ENCODE measurements at regions not wholly inside any gene's neighbourhood (a gene's known extent, or its start where the extent isn't known, plus 50 kb on each side); places are given as distances from the start of the nearest gene placed in this dataset.
A peak's percentile ranks its signal among the peaks of the same experiment; 100 is the strongest.

- Histone ChIP-seq H3K4me3 (ENCODE audit: low read depth, low read length, poor library complexity, severe bottlenecking) (no peak overlapping the region), H3K27me3 (replicated peaks; ENCODE audit: insufficient read depth, low read depth, low read length, poor library complexity) (no peaks in the 10 kb centered on the region), H3K27ac (ENCODE audit: low read depth, low read length, poor library complexity, severe bottlenecking) (no peak overlapping the region), H3K4me1 (ENCODE audit: insufficient read depth, low read length, poor library complexity, severe bottlenecking) (peaks cover 19% of the 10 kb centered on the region), H3K9me3 (ENCODE audit: low read depth, low read length, poor library complexity, severe bottlenecking) (no peaks in the 10 kb centered on the region), H3K36me3 (ENCODE audit: insufficient read depth, low read length, poor library complexity, severe bottlenecking) (no peaks in the 10 kb centered on the region)
- CTCF ChIA-PET = no interaction called here
- TF ChIP-seq CTCF (conservative IDR thresholded peaks at IDR 0.05; ENCODE audit: low read depth, low read length) = no peak
- no peak for TF ChIP-seq EZH2 (IDR thresholded peaks at IDR 0.05; ENCODE audit: borderline replicate concordance, low read depth, low read length, poor library complexity, severe bottlenecking)
- no peak for DNase-seq (ENCODE audit: low spot score)
- BruUV-seq (replicated peaks) = no TSS peak
- intact Hi-C loops (cut with micrococcal nuclease; ENCODE audit: unreplicated experiment) = no loop called here
- POLR2A ChIA-PET (ENCODE audit: low non-redundant PET) = no interaction called here
These were observed 70.4 kb downstream of the GADD45G start for GRCh38 chr9:89675058-89675742.

- H3K27me3 ChIP-seq (replicated peaks; ENCODE audit: insufficient read depth, low read depth, low read length, poor library complexity) = no peaks in the 10 kb centered on the region
- BruUV-seq (replicated peaks) = no TSS peak
- TF ChIP-seq EZH2 (IDR thresholded peaks at IDR 0.05; ENCODE audit: borderline replicate concordance, low read depth, low read length, poor library complexity, severe bottlenecking) = no peak
- no peaks in the 10 kb centered on the region for H3K9me3 ChIP-seq (ENCODE audit: low read depth, low read length, poor library complexity, severe bottlenecking)
- intact Hi-C loops (cut with micrococcal nuclease; ENCODE audit: unreplicated experiment) = no loop called here
- ChIA-PET CTCF (no interaction called here), POLR2A (ENCODE audit: low non-redundant PET) (no interaction called here)
- no peaks in the 10 kb centered on the region for H3K36me3 ChIP-seq (ENCODE audit: insufficient read depth, low read length, poor library complexity, severe bottlenecking)
- no peak overlapping the region for H3K27ac ChIP-seq (ENCODE audit: low read depth, low read length, poor library complexity, severe bottlenecking)
- no peak for DNase-seq (ENCODE audit: low spot score)
- no peak overlapping the region for H3K4me3 ChIP-seq (ENCODE audit: low read depth, low read length, poor library complexity, severe bottlenecking)
- H3K4me1 ChIP-seq (ENCODE audit: insufficient read depth, low read length, poor library complexity, severe bottlenecking) = peaks cover 19% of the 10 kb centered on the region
These were observed 71.5 kb downstream of the GADD45G start for GRCh38 chr9:89676281-89676680.

- peak; percentile 43 for DNase-seq (ENCODE audit: low spot score)
- Histone ChIP-seq H3K9me3 (ENCODE audit: low read depth, low read length, poor library complexity, severe bottlenecking) (no peaks in the 10 kb centered on the region), H3K27ac (ENCODE audit: low read depth, low read length, poor library complexity, severe bottlenecking) (no peak overlapping the region), H3K27me3 (replicated peaks; ENCODE audit: insufficient read depth, low read depth, low read length, poor library complexity) (no peaks in the 10 kb centered on the region), H3K4me1 (ENCODE audit: insufficient read depth, low read length, poor library complexity, severe bottlenecking) (peaks cover 19% of the 10 kb centered on the region), H3K4me3 (ENCODE audit: low read depth, low read length, poor library complexity, severe bottlenecking) (no peak overlapping the region), H3K36me3 (ENCODE audit: insufficient read depth, low read length, poor library complexity, severe bottlenecking) (no peaks in the 10 kb centered on the region)
- ChIA-PET POLR2A (ENCODE audit: low non-redundant PET) (no interaction called here), CTCF (no interaction called here)
- BruUV-seq (replicated peaks) = no TSS peak
- intact Hi-C loops (cut with micrococcal nuclease; ENCODE audit: unreplicated experiment) = no loop called here
- TF ChIP-seq CTCF (conservative IDR thresholded peaks at IDR 0.05; ENCODE audit: low read depth, low read length) (no peak), EZH2 (IDR thresholded peaks at IDR 0.05; ENCODE audit: borderline replicate concordance, low read depth, low read length, poor library complexity, severe bottlenecking) (no peak)
These were observed 73.0 kb downstream of the GADD45G start for GRCh38 chr9:89677702-89678395.
